Neural crest cell (in vitro differentiated cells): ENCODE measurements at regions not wholly inside any gene's neighbourhood (a gene's known extent, or its start where the extent isn't known, plus 50 kb on each side); places are given as distances from the start of the nearest gene placed in this dataset.

Experiments
- DNase-seq: peaks from one replicate; pipeline ENCODE4 v3.0.0; 2021; ENCODE audit warnings: low read depth, mixed read lengths, low spot score
- H3K27ac Mint-ChIP-seq: one replicate; pipeline ENCODE4 v1.8.0; 2021; ENCODE audit warnings: mild to moderate bottlenecking, mixed read lengths; ENCODE audit not compliant: unreplicated experiment
- H3K27me3 Mint-ChIP-seq: 2 replicates; pipeline ENCODE4 v1.8.0; 2021; ENCODE audit warnings: low read depth, mild to moderate bottlenecking, mixed read lengths
- H3K36me3 Mint-ChIP-seq: 2 replicates; pipeline ENCODE4 v1.8.0; 2021; ENCODE audit warnings: low read depth, mild to moderate bottlenecking, mixed read lengths
- H3K4me1 Mint-ChIP-seq: 2 replicates; pipeline ENCODE4 v1.8.0; 2021; ENCODE audit warnings: mixed read lengths
- H3K4me3 Mint-ChIP-seq: one replicate; pipeline ENCODE4 v1.8.0; 2021; ENCODE audit warnings: mild to moderate bottlenecking, mixed read lengths
- H3K9me3 Mint-ChIP-seq: 2 replicates; pipeline ENCODE4 v1.8.0; 2021; ENCODE audit warnings: mixed read lengths
- TF ChIP-seq, protein P1 (sequence below): fragments of 200-600 bp; sonication (generic); conservative IDR thresholded peaks from 2 replicates; pipeline ENCODE4 v1.5.0; 2021; ENCODE audit warnings: antibody characterized with exemption, mild to moderate bottlenecking

DNA sequence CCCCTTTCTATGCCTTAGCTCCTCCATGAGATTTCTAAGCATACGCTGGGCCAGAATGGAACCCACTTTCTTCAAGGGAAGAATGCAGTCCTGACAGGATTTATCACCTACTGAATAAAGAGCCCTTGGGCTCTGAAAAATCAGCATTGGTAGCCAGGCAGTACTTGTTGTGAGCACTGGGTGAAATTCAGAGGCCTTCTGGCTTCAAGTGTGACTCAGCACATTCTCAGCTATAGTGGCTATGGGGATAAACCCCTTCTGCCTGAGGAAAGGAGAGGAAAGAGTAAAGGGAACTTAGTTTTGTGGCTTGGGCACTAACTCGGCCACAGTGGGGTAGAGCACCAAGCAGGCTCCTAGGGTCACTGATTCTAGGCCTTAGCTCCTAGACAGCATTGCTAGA is 574.8 kb downstream of the JRKL start:
- no peaks in the 10 kb centered on the region for H3K36me3 Mint-ChIP-seq
- no peaks in the 10 kb centered on the region for H3K27me3 Mint-ChIP-seq
- no peak overlapping the region for H3K27ac Mint-ChIP-seq
- H3K4me1 Mint-ChIP-seq, result no peaks in the 10 kb centered on the region
- no peaks in the 10 kb centered on the region for H3K9me3 Mint-ChIP-seq
- DNase-seq, result no peak
- H3K4me3 Mint-ChIP-seq, result no peak overlapping the region
- TF ChIP-seq, protein P1, sequence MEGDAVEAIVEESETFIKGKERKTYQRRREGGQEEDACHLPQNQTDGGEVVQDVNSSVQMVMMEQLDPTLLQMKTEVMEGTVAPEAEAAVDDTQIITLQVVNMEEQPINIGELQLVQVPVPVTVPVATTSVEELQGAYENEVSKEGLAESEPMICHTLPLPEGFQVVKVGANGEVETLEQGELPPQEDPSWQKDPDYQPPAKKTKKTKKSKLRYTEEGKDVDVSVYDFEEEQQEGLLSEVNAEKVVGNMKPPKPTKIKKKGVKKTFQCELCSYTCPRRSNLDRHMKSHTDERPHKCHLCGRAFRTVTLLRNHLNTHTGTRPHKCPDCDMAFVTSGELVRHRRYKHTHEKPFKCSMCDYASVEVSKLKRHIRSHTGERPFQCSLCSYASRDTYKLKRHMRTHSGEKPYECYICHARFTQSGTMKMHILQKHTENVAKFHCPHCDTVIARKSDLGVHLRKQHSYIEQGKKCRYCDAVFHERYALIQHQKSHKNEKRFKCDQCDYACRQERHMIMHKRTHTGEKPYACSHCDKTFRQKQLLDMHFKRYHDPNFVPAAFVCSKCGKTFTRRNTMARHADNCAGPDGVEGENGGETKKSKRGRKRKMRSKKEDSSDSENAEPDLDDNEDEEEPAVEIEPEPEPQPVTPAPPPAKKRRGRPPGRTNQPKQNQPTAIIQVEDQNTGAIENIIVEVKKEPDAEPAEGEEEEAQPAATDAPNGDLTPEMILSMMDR, result no peak

DNA sequence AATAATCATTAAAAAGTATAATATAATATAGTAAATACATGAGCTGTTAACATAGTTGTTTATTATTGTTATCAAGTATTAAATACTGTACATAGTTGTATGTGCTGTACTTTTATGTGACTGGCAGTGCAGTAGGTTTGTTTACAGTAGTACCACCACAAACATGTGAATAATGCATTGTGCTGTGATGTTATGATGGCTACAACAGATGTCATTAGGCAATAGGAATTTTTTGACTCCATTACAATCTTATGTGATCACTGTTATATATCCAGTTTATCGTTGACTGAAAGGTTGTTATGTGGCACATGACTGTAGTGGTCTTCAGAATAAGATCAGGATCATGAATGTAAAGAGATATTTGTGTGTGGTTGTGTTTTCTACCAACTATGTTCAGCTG is 577.8 kb downstream of the JRKL start:
- no peak overlapping the region for H3K27ac Mint-ChIP-seq
- no peaks in the 10 kb centered on the region for H3K36me3 Mint-ChIP-seq
- H3K27me3 Mint-ChIP-seq, result no peaks in the 10 kb centered on the region
- DNase-seq, result no peak
- no peaks in the 10 kb centered on the region for H3K4me1 Mint-ChIP-seq
- TF ChIP-seq, protein P1, result no peak
- no peaks in the 10 kb centered on the region for H3K9me3 Mint-ChIP-seq
- no peak overlapping the region for H3K4me3 Mint-ChIP-seq

DNA sequence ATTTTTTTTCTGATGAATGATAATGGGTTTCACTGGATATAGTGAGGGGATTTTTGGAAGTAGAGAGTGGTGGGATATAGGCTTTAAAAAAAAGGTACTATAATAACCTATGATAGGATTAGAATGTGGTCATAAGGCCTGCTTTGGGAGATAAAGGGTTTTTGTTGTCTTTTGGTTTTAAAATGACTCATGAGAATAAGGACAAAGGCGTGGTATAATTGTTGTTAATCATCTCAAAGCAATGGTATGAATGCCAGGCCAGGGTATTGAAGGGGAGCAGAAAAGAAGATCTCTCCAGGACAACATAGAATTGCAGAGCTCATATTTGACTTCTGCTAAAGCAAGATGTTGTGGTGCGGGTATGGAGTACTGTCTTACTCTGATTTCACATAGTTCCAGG is 579.4 kb downstream of the JRKL start:
- no peaks in the 10 kb centered on the region for H3K4me1 Mint-ChIP-seq
- TF ChIP-seq, protein P1, result no peak
- no peak overlapping the region for H3K4me3 Mint-ChIP-seq
- no peak for DNase-seq
- no peaks in the 10 kb centered on the region for H3K27me3 Mint-ChIP-seq
- H3K9me3 Mint-ChIP-seq, result no peaks in the 10 kb centered on the region
- no peaks in the 10 kb centered on the region for H3K36me3 Mint-ChIP-seq
- no peak overlapping the region for H3K27ac Mint-ChIP-seq

DNA sequence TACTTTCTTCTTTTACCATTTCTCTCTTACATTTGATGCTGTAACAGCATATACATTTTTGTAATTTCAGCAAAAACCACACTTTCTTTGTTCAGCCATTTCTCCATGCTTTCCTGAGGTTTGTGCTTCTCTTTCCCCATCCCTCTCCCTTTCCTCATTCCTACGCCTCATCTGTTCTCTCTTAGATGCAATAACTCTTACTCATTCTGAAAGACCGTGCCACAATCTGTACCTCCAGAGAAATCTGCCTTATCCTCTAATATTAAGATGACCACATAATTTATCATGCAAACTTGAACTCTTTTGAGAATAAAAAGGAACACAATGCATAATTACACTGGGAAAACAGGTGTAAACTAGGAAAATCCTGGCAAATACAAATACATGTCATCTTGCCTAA is 588.9 kb downstream of the JRKL start:
- TF ChIP-seq, protein P1, result no peak
- H3K36me3 Mint-ChIP-seq, result no peaks in the 10 kb centered on the region
- H3K9me3 Mint-ChIP-seq, result peaks cover 4% of the 10 kb centered on the region
- no peak overlapping the region for H3K4me3 Mint-ChIP-seq
- DNase-seq, result no peak
- H3K27ac Mint-ChIP-seq, result no peak overlapping the region
- H3K4me1 Mint-ChIP-seq, result no peaks in the 10 kb centered on the region
- no peaks in the 10 kb centered on the region for H3K27me3 Mint-ChIP-seq

DNA sequence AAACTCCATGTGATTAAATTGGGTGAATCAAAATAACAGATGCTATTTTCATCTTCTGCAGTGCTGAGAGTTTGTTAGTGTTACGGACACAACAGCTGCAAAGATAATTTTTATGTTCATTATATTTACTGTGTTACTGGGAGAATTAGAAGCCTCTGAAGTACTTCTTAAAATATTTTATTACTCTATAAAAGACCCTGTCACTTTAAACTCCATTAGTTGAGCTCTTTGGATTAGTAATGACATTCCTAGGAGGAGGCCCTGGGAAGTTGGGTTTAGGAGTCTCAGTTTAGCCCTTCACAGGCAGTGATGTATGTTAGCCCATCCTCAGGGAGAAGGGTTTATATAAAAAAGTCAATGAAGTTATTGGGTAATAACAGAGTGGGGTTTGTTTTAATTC is 596.7 kb downstream of the JRKL start:
- H3K36me3 Mint-ChIP-seq, result no peaks in the 10 kb centered on the region
- TF ChIP-seq, protein P1, result no peak

DNA sequence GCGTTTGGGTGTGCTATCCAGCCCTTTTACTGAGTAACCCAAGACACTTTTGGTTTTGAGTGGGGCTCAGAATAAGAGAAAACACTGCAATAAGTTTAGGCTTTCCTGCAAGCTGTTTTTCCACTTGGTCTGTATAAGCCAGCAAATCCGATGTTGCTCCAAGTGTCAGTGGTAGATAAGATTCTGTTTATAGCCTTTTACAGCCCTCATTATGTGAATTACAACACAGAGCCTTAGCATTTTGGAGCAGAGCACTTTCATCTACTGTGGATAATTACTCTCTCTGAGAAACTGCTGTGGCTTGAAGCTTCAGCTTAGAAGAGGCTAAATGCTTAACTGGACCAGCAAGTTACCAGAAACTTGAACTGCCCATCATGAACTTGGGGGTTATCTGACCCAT is 601.1 kb downstream of the JRKL start:
- H3K9me3 Mint-ChIP-seq, result peaks cover 6% of the 10 kb centered on the region
- no peaks in the 10 kb centered on the region for H3K27me3 Mint-ChIP-seq
- no peaks in the 10 kb centered on the region for H3K4me1 Mint-ChIP-seq
- no peaks in the 10 kb centered on the region for H3K36me3 Mint-ChIP-seq
- no peak overlapping the region for H3K4me3 Mint-ChIP-seq
- no peak for DNase-seq
- no peak overlapping the region for H3K27ac Mint-ChIP-seq
- TF ChIP-seq, protein P1, result no peak

More for the DNA sequence above, 596.7 kb downstream of the JRKL start:
- H3K4me1 Mint-ChIP-seq, result no peaks in the 10 kb centered on the region
- no peak overlapping the region for H3K4me3 Mint-ChIP-seq
- no peak for DNase-seq
- no peak overlapping the region for H3K27ac Mint-ChIP-seq
- H3K27me3 Mint-ChIP-seq, result no peaks in the 10 kb centered on the region
- peaks cover 6% of the 10 kb centered on the region for H3K9me3 Mint-ChIP-seq
